Tibial nerve (tissue), 4 donors: ENCODE measurements at regions not wholly inside any gene's neighbourhood (a gene's known extent, or its start where the extent isn't known, plus 50 kb on each side); places are given as distances from the start of the nearest gene placed in this dataset.
"Not testable (repeated sequence)": the region's sequence is repeated elsewhere in the genome, so short reads cannot be mapped to it uniquely, and the experiment has no call there.

Experiments
- DNase-seq, 2 donors: peaks; one replicate each; pipeline ENCODE4 v3.0.0-alpha.2; 2019; ENCODE audit warnings: low spot score in 2 of 2
- H3K27ac ChIP-seq, 4 donors: fragments of 200-600 bp; sonication (generic) in 3 of 4; one replicate each; pipeline ENCODE4 v1.5.1; 2017 to 2019; ENCODE audit warnings: mild to moderate bottlenecking in 1 of 4
- H3K27me3 ChIP-seq, 2 donors: fragments of 200-600 bp; sonication (generic) in 1 of 2; one replicate each; pipeline versions ENCODE4 v1.5.1 to v1.6.0; 2017 to 2019
- H3K36me3 ChIP-seq, 3 donors: fragments of 200-600 bp; sonication (generic); one replicate each; pipeline ENCODE4 v1.5.1; 2018 to 2019
- H3K4me1 ChIP-seq, 4 donors: fragments of 200-600 bp; sonication (generic) in 3 of 4; one replicate each; pipeline ENCODE4 v1.5.1; 2017 to 2019
- H3K4me3 ChIP-seq, 4 donors: fragments of 200-600 bp; sonication (generic) in 3 of 4; one replicate each; pipeline ENCODE4 v1.5.1; 2017 to 2019; ENCODE audit warnings: mild to moderate bottlenecking in 1 of 4, moderate library complexity in 1 of 4
- H3K9me3 ChIP-seq, 4 donors: fragments of 200-600 bp; sonication (generic) in 3 of 4; one replicate each; pipeline ENCODE4 v1.5.1; 2017 to 2019
- EP300 ChIP-seq, 2 donors: sonication (generic); formaldehyde crosslinking; IDR thresholded peaks; one replicate each; pipeline ENCODE4 v1.6.1; 2017; ENCODE audit warnings: antibody characterized with exemption in 2 of 2, mild to moderate bottlenecking in 1 of 2
- POLR2A ChIP-seq, 2 donors: fragments of 450-650 bp; IDR thresholded peaks; one replicate each; pipeline ENCODE4 v1.6.1; 2017; ENCODE audit warnings: antibody characterized with exemption in 2 of 2, mild to moderate bottlenecking in 2 of 2, moderate library complexity in 2 of 2
- WGBS, 2 donors: methylation state at CpG; one replicate each; pipeline ENCODE4 v1.1.5; 2018; 5-methylcytosine and 5-hydroxymethylcytosine counted together
- TF ChIP-seq, protein P1 (sequence below), 5 experiments: fragments of 200-600 bp in 3 of 5; fragments of 450-650 bp in 2 of 5; sonication (generic) in 3 of 5; IDR thresholded peaks; one replicate each; pipeline ENCODE4 v1.5.1; 2016 to 2019; ENCODE audit warnings: antibody characterized with exemption in 5 of 5, mild to moderate bottlenecking in 3 of 5, moderate library complexity in 2 of 5

DNA sequence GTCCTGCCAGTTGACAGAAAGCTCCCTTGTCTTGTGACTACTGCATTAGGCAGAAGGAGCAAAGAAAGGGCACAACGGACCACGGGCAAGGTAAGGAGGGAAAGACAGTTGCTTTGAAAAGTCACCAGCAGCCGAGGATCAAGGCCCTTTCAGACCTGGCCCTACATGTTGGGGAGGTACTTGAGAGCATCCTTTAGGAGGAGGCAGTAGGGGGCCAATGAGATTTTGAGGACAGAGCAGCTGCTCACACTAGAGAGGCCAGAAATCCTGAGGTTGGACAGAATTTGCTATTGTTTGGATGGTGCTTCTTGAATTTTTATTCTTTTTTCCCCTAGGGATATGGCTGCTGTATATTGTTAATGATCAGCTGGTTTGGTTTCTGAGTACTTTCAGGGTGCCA is 135.5 kb upstream of the PZP start:
- TF ChIP-seq POLR2A (IDR thresholded peaks at IDR 0.05): no peak
- no peak for TF ChIP-seq EP300 (IDR thresholded peaks at IDR 0.05)
- TF ChIP-seq, protein P1, sequence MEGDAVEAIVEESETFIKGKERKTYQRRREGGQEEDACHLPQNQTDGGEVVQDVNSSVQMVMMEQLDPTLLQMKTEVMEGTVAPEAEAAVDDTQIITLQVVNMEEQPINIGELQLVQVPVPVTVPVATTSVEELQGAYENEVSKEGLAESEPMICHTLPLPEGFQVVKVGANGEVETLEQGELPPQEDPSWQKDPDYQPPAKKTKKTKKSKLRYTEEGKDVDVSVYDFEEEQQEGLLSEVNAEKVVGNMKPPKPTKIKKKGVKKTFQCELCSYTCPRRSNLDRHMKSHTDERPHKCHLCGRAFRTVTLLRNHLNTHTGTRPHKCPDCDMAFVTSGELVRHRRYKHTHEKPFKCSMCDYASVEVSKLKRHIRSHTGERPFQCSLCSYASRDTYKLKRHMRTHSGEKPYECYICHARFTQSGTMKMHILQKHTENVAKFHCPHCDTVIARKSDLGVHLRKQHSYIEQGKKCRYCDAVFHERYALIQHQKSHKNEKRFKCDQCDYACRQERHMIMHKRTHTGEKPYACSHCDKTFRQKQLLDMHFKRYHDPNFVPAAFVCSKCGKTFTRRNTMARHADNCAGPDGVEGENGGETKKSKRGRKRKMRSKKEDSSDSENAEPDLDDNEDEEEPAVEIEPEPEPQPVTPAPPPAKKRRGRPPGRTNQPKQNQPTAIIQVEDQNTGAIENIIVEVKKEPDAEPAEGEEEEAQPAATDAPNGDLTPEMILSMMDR (IDR thresholded peaks at IDR 0.05): no peak
- Histone ChIP-seq H3K36me3 (no peaks in the 10 kb centered on the region), H3K4me3 (no peak overlapping the region), H3K4me1 (no peaks in the 10 kb centered on the region), H3K9me3 (no peaks in the 10 kb centered on the region), H3K27ac (no peak overlapping the region), H3K27me3 (no peaks in the 10 kb centered on the region)
- no peak for DNase-seq
- WGBS, 2 donors: 49 to 61% methylated on average over 3 of the region's 3 CpGs

GRCh38 chr12:9342614-9343353 is 134.6 kb upstream of the PZP start:
- H3K4me3 ChIP-seq: no peak overlapping the region
- H3K36me3 ChIP-seq: no peaks in the 10 kb centered on the region
- H3K27me3 ChIP-seq: no peaks in the 10 kb centered on the region
- H3K27ac ChIP-seq: no peak overlapping the region
- no peak for DNase-seq
- no peaks in the 10 kb centered on the region for H3K4me1 ChIP-seq
- no peak for TF ChIP-seq EP300 (IDR thresholded peaks at IDR 0.05)
- H3K9me3 ChIP-seq: no peaks in the 10 kb centered on the region
- 89 to 95% methylated on average over 3 of the region's 3 CpGs for WGBS, 2 donors

DNA sequence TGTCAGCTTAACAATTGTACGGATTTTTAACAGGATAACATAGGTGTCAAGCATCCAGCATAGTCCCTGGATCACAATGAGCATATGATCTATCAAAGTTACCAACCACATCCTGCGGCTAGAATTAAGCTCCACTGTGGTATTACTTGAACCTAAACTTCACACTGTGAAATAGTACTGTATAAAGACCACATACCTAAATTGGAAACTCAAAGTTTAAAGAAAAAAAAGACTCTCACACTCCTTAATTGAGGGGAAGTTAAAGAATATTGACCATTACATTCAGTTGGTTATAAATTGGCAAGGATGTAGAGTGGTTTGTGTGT is 133.0 kb upstream of the PZP start:
- H3K4me3 ChIP-seq: no peak overlapping the region
- H3K27me3 ChIP-seq: no peaks in the 10 kb centered on the region
- no peak overlapping the region for H3K27ac ChIP-seq
- 89 to 95% methylated on average over 2 of the region's 2 CpGs for WGBS, 2 donors
- H3K9me3 ChIP-seq: peaks cover 0 to 7% (median 0%) of the 10 kb centered on the region in 4 donors
- no peaks in the 10 kb centered on the region for H3K4me1 ChIP-seq
- DNase-seq: no peak
- H3K36me3 ChIP-seq: no peaks in the 10 kb centered on the region
- TF ChIP-seq, protein P1 (IDR thresholded peaks at IDR 0.05): no peak
- TF ChIP-seq POLR2A (IDR thresholded peaks at IDR 0.05) (no peak), EP300 (IDR thresholded peaks at IDR 0.05) (no peak)

GRCh38 chr12:9340422-9341259 is 132.4 kb upstream of the PZP start:
- peak overlapping the region in 1 of 4 donors; percentile 41 for H3K27ac ChIP-seq
- no peak overlapping the region for H3K4me3 ChIP-seq
- WGBS, 2 donors: 42 to 53% methylated on average over 8 of the region's 8 CpGs
- no peaks in the 10 kb centered on the region for H3K36me3 ChIP-seq
- peaks cover 0 to 13% (median 0%) of the 10 kb centered on the region in 4 donors for H3K9me3 ChIP-seq
- no peak for DNase-seq
- no peaks in the 10 kb centered on the region for H3K27me3 ChIP-seq
- no peaks in the 10 kb centered on the region for H3K4me1 ChIP-seq
- TF ChIP-seq EP300 (IDR thresholded peaks at IDR 0.05) (no peak), POLR2A (IDR thresholded peaks at IDR 0.05) (no peak)
- TF ChIP-seq, protein P1 (IDR thresholded peaks at IDR 0.05): no peak

DNA sequence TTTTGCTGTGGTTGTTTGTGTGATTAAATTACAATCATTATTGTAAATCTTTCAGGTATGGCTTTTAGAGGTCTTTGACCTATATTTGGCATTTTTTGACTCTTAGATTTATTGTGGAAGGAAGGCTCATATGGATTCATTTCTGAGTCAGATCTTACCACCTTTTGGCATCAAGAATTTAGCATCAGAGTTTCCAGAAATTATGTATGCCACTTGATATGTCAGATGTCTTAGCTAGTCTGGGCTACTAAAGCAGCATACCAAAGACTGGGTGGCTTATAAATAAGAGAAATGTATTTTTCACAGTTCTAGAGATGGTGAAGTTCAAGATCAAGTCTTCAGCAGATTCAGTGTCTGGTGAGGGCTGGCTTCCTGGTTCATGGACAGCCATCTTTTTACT is 129.5 kb upstream of the PZP start:
- peaks cover 0 to 13% (median 0%) of the 10 kb centered on the region in 4 donors for H3K9me3 ChIP-seq
- H3K36me3 ChIP-seq: no peaks in the 10 kb centered on the region
- TF ChIP-seq, protein P1 (IDR thresholded peaks at IDR 0.05): no peak
- TF ChIP-seq POLR2A (IDR thresholded peaks at IDR 0.05): no peak
- TF ChIP-seq EP300 (IDR thresholded peaks at IDR 0.05): no peak
- no peaks in the 10 kb centered on the region for H3K27me3 ChIP-seq
- H3K27ac ChIP-seq: no peak overlapping the region
- no peak overlapping the region for H3K4me3 ChIP-seq
- no peak for DNase-seq
- no peaks in the 10 kb centered on the region for H3K4me1 ChIP-seq

GRCh38 chr12:9336375-9337011 is 128.3 kb upstream of the PZP start:
- not testable (repeated sequence) for H3K36me3 ChIP-seq, H3K27me3 ChIP-seq, DNase-seq, H3K4me1 ChIP-seq, H3K4me3 ChIP-seq, H3K27ac ChIP-seq
- peaks cover 0 to 13% (median 0%) of the 10 kb centered on the region in 4 donors for H3K9me3 ChIP-seq
- 95 to 96% methylated on average over 7 of the region's 7 CpGs for WGBS, 2 donors
